ENCODE measurements at regions not wholly inside any gene's neighbourhood (a gene's known extent, or its start where the extent isn't known, plus 50 kb on each side); places are given as distances from the start of the nearest gene placed in this dataset.

DNA sequence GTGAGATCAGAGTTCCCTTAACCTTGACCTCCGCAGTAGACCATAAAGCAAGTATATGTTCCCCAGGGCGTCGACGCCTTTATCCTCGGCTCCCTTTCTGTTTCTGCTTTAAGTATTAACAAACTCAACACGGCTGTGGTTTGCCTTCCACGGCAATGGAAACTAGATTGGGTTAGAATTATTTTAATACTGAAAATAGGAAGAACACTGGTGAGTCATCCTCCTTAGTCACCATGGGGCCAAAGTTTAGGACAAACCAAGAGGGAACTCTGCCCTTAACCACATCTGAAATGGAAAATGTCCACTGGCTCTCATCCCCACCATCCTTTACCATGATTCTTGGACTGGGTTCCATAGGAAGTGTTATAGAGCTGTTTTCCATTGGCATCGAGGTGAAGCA lies 386.1 kb downstream of the ACTL7B start:
- FAIRE-seq (peak; percentile 26), DNase-seq (ENCODE audit: low read depth, low spot score) (no peak)
- H3K36me3 ChIP-seq (ENCODE audit: control insufficient read depth in 2 of 2, extremely low read depth in 1 of 2, insufficient read depth in 2 of 2, low read length in 2 of 2), result no peaks in the 10 kb centered on the region
- H3K27ac ChIP-seq (ENCODE audit: control insufficient read depth, insufficient read depth, low read length), result no peak overlapping the region
- H3K9ac ChIP-seq (ENCODE audit: control insufficient read depth, extremely low read depth, insufficient read depth, low read length), result no peak overlapping the region
- H3K9me3 ChIP-seq (ENCODE audit: control insufficient read depth, low read depth, low read length), result no peaks in the 10 kb centered on the region
- no peaks in the 10 kb centered on the region for H4K20me1 ChIP-seq (ENCODE audit: control insufficient read depth, extremely low read depth, insufficient read depth, low read length)
- H3K27me3 ChIP-seq (ENCODE audit: control insufficient read depth, extremely low read depth, insufficient read depth, low read length), result no peaks in the 10 kb centered on the region
- H3K4me2 ChIP-seq (ENCODE audit: control insufficient read depth, extremely low read depth, insufficient read depth, low read depth, low read length), result no peak overlapping the region
- H3K4me3 ChIP-seq (ENCODE audit: control insufficient read depth in 2 of 3, extremely low read depth in 1 of 3, insufficient read depth in 2 of 3, low read depth in 1 of 3, low read length in 3 of 3), result no peak overlapping the region
- no peak overlapping the region for H2AFZ ChIP-seq (ENCODE audit: control insufficient read depth, low read length)
- H3K79me2 ChIP-seq (ENCODE audit: control insufficient read depth, insufficient read depth, low read length), result no peaks in the 10 kb centered on the region
- no peak for TF ChIP-seq EZH2 (IDR thresholded peaks at IDR 0.05; ENCODE audit: low read length)
- TF ChIP-seq, protein P1, sequence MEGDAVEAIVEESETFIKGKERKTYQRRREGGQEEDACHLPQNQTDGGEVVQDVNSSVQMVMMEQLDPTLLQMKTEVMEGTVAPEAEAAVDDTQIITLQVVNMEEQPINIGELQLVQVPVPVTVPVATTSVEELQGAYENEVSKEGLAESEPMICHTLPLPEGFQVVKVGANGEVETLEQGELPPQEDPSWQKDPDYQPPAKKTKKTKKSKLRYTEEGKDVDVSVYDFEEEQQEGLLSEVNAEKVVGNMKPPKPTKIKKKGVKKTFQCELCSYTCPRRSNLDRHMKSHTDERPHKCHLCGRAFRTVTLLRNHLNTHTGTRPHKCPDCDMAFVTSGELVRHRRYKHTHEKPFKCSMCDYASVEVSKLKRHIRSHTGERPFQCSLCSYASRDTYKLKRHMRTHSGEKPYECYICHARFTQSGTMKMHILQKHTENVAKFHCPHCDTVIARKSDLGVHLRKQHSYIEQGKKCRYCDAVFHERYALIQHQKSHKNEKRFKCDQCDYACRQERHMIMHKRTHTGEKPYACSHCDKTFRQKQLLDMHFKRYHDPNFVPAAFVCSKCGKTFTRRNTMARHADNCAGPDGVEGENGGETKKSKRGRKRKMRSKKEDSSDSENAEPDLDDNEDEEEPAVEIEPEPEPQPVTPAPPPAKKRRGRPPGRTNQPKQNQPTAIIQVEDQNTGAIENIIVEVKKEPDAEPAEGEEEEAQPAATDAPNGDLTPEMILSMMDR (optimal IDR thresholded peaks at IDR 0.05 in 1 of 3, IDR thresholded peaks at IDR 0.05 in 1 of 3, conservative IDR thresholded peaks at IDR 0.05 in 1 of 3; ENCODE audit: extremely low read depth in 1 of 3, insufficient read depth in 2 of 3, low read length in 3 of 3), result no peak
- dilution Hi-C loops (cut with MboI; ENCODE audit: extremely low pct_ligation_motif_present, low sequenced_read_pairs), result no loop called here
- H3K9me1 ChIP-seq (ENCODE audit: control insufficient read depth, extremely low read depth, insufficient read depth, low read length), result no peaks in the 10 kb centered on the region
- peaks cover 25% of the 10 kb centered on the region for H3K4me1 ChIP-seq (ENCODE audit: control insufficient read depth, extremely low read depth, insufficient read depth, low read length)

- no peaks in the 10 kb centered on the region for H3K27me3 ChIP-seq (ENCODE audit: control insufficient read depth, extremely low read depth, insufficient read depth, low read length)
- H3K4me3 ChIP-seq (ENCODE audit: control insufficient read depth in 2 of 3, extremely low read depth in 1 of 3, insufficient read depth in 2 of 3, low read depth in 1 of 3, low read length in 3 of 3), result no peak overlapping the region
- H3K4me1 ChIP-seq (ENCODE audit: control insufficient read depth, extremely low read depth, insufficient read depth, low read length), result peaks cover 12% of the 10 kb centered on the region
- no peaks in the 10 kb centered on the region for H3K36me3 ChIP-seq (ENCODE audit: control insufficient read depth in 2 of 2, extremely low read depth in 1 of 2, insufficient read depth in 2 of 2, low read length in 2 of 2)
- no peaks in the 10 kb centered on the region for H3K79me2 ChIP-seq (ENCODE audit: control insufficient read depth, insufficient read depth, low read length)
- DNase-seq (ENCODE audit: low read depth, low spot score) (no peak), FAIRE-seq (peak; percentile 74)
- TF ChIP-seq EZH2 (IDR thresholded peaks at IDR 0.05; ENCODE audit: low read length), result no peak
- TF ChIP-seq, protein P1 (optimal IDR thresholded peaks at IDR 0.05 in 1 of 3, IDR thresholded peaks at IDR 0.05 in 1 of 3, conservative IDR thresholded peaks at IDR 0.05 in 1 of 3; ENCODE audit: extremely low read depth in 1 of 3, insufficient read depth in 2 of 3, low read length in 3 of 3), result peak; percentile 59 to 65 (median 62)
- no peaks in the 10 kb centered on the region for H3K9me1 ChIP-seq (ENCODE audit: control insufficient read depth, extremely low read depth, insufficient read depth, low read length)
- H3K27ac ChIP-seq (ENCODE audit: control insufficient read depth, insufficient read depth, low read length), result no peak overlapping the region
- dilution Hi-C loops (cut with MboI; ENCODE audit: extremely low pct_ligation_motif_present, low sequenced_read_pairs), result no loop called here
- H3K9ac ChIP-seq (ENCODE audit: control insufficient read depth, extremely low read depth, insufficient read depth, low read length), result no peak overlapping the region
- H2AFZ ChIP-seq (ENCODE audit: control insufficient read depth, low read length), result no peak overlapping the region
- no peaks in the 10 kb centered on the region for H3K9me3 ChIP-seq (ENCODE audit: control insufficient read depth, low read depth, low read length)
- H3K4me2 ChIP-seq (ENCODE audit: control insufficient read depth, extremely low read depth, insufficient read depth, low read depth, low read length), result no peak overlapping the region
- H4K20me1 ChIP-seq (ENCODE audit: control insufficient read depth, extremely low read depth, insufficient read depth, low read length), result no peaks in the 10 kb centered on the region
Observed at GRCh38 chr9:108468364-108468763, 387.4 kb downstream of the ACTL7B start.

All from keratinocyte (primary cell).